ENCODE measurements at regions not wholly inside any gene's neighbourhood (a gene's known extent, or its start where the extent isn't known, plus 50 kb on each side); places are given as distances from the start of the nearest gene placed in this dataset.

DNA sequence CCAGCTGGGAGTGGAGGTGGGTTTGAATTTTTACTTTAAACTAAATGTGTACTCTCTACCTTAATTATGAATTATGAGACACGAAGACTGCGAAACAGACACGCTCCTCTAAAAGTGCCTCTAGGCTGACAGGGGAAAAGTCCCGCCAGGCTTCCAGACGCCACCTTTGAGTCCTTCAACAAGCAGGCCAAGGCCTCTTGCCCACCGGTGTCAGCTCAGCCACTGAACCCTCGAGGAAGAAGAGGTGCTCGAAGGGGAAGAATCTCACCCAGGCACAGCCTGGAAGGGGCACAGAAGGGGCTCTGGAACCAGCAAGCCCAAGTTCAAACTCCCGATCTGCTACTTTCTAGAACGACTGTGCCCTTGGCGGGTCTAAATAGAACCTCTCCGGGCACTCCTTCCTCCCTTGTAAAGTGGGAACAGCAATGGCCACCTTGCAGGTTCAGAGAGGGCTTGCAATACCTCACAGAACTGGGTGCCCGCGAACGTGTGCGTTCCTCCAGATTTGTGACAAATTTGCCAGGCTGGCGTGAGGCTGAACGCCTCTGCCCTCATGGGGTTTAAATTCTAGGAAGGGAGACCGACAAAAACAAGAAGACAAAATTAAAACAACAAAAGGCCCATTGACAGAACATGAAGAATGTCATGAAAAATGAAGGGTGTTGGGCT lies 158.5 kb upstream of the GRK3 start:
- TF ChIP-seq, protein P1, sequence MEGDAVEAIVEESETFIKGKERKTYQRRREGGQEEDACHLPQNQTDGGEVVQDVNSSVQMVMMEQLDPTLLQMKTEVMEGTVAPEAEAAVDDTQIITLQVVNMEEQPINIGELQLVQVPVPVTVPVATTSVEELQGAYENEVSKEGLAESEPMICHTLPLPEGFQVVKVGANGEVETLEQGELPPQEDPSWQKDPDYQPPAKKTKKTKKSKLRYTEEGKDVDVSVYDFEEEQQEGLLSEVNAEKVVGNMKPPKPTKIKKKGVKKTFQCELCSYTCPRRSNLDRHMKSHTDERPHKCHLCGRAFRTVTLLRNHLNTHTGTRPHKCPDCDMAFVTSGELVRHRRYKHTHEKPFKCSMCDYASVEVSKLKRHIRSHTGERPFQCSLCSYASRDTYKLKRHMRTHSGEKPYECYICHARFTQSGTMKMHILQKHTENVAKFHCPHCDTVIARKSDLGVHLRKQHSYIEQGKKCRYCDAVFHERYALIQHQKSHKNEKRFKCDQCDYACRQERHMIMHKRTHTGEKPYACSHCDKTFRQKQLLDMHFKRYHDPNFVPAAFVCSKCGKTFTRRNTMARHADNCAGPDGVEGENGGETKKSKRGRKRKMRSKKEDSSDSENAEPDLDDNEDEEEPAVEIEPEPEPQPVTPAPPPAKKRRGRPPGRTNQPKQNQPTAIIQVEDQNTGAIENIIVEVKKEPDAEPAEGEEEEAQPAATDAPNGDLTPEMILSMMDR (conservative IDR thresholded peaks at IDR 0.05) = no peak
- Mint-ChIP-seq H3K4me1 (peaks cover 48% of the 10 kb centered on the region), H3K4me3 (peak overlapping the region; percentile 91), H3K27me3 (ENCODE audit: low read depth) (peaks cover 5% of the 10 kb centered on the region), H3K9me3 (no peaks in the 10 kb centered on the region), H3K27ac (ENCODE audit: unreplicated experiment) (peak overlapping the region; percentile 21), H3K36me3 (ENCODE audit: low read depth) (no peaks in the 10 kb centered on the region)
- DNase-seq (ENCODE audit: low read depth, low spot score) = no peak

DNA sequence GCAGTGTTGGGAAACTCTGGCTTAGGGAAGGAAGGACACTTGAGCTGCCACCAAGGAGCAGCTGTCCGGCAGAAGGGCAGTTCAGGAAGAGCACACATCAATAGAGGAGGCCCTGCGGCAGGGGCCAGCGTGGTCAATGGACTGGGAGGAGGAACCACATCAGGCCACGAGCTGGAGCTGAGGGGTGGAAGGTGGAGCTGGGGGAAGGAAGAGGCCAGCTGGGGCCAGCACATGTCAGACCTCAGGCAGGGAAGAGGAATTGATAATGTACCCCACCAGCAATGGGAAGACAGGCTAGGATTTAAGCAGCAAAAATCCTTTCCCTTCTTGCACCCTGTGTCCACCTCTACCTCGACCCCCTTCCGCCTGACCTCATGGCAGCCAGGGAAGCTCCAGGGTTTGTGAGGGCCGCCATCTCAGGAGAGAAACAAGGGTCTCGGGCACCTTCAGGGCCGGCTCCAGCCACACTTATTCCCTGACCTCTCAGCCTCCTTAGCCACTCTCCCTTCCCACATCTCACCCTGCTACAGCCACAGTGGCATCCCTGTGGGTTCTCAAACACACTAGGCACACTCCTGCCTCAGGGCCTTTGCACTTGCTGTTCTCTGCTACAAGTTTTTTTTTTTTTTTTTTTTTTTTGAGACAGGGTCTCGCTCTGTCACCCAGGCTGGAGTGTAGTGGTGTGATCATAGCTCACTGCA lies 157.8 kb upstream of the GRK3 start:
- Mint-ChIP-seq H3K27ac (ENCODE audit: unreplicated experiment) (peak overlapping the region; percentile 21), H3K27me3 (ENCODE audit: low read depth) (peaks cover 5% of the 10 kb centered on the region), H3K4me3 (peak overlapping the region; percentile 91), H3K9me3 (no peaks in the 10 kb centered on the region), H3K4me1 (peaks cover 45% of the 10 kb centered on the region), H3K36me3 (ENCODE audit: low read depth) (no peaks in the 10 kb centered on the region)
- TF ChIP-seq, protein P1 (conservative IDR thresholded peaks at IDR 0.05) = no peak
- DNase-seq (ENCODE audit: low read depth, low spot score) = no peak

GRCh38 chr22:25407226-25407858 lies 157.1 kb upstream of the GRK3 start:
- DNase-seq (ENCODE audit: low read depth, low spot score) = no peak
- Mint-ChIP-seq H3K36me3 (ENCODE audit: low read depth) (no peaks in the 10 kb centered on the region), H3K4me3 (peak overlapping the region; percentile 91), H3K27ac (ENCODE audit: unreplicated experiment) (no peak overlapping the region), H3K27me3 (ENCODE audit: low read depth) (peaks cover 5% of the 10 kb centered on the region), H3K4me1 (peaks cover 39% of the 10 kb centered on the region), H3K9me3 (no peaks in the 10 kb centered on the region)
- TF ChIP-seq, protein P1 (conservative IDR thresholded peaks at IDR 0.05) = no peak

DNA sequence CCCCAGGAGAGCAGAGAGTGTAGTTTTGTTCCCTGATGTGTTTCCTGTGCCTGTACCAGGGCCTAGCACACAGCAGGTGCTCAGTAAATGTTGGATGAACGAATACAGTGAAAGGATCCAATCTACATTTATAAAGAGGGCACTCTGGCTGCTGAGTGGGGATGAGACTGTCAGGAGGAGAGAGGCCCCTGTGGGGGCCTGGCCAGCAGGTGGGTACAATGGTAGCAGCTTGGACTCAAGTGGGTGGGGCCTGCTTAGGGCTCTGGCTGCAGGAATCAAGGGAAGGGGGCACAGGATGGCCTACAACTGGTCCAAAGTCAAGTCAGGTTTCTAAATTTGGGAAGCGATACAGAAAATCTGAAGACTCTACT lies 156.6 kb upstream of the GRK3 start:
- Mint-ChIP-seq H3K27me3 (ENCODE audit: low read depth) (peaks cover 5% of the 10 kb centered on the region), H3K27ac (ENCODE audit: unreplicated experiment) (no peak overlapping the region), H3K36me3 (ENCODE audit: low read depth) (no peaks in the 10 kb centered on the region), H3K9me3 (no peaks in the 10 kb centered on the region), H3K4me3 (peak overlapping the region; percentile 91), H3K4me1 (peaks cover 35% of the 10 kb centered on the region)
- TF ChIP-seq, protein P1 (conservative IDR thresholded peaks at IDR 0.05) = no peak
- no peak for DNase-seq (ENCODE audit: low read depth, low spot score)

DNA sequence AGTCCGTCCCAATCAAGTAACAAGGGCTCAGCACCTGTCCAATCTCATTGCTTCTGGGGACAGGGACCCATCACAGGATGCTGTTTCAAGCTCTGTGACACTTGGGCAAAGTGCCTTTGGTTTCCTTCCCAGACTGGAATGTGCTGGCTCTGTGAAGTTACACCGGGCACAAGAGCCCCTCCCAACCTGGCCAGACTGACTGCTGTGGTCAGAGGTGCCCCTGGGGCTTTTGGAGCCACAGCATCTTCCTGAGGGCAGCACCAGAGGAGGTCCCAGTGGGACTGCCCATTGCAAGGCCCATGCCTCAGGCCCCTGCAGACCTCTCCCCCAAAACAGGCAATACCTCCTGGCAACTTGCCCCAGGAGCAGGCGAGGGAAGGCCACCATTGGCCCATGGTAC lies 155.2 kb upstream of the GRK3 start:
- no peaks in the 10 kb centered on the region for H3K9me3 Mint-ChIP-seq

More for the DNA sequence above, 155.2 kb upstream of the GRK3 start:
- Mint-ChIP-seq H3K4me3 (no peak overlapping the region), H3K27me3 (ENCODE audit: low read depth) (peaks cover 5% of the 10 kb centered on the region), H3K4me1 (peaks cover 21% of the 10 kb centered on the region), H3K27ac (ENCODE audit: unreplicated experiment) (no peak overlapping the region), H3K36me3 (ENCODE audit: low read depth) (no peaks in the 10 kb centered on the region)
- no peak for DNase-seq (ENCODE audit: low read depth, low spot score)
- TF ChIP-seq, protein P1 (conservative IDR thresholded peaks at IDR 0.05) = no peak

Measured in neural crest cell (in vitro differentiated cells).